Body of pancreas (tissue), 4 donors: ENCODE measurements at regions not wholly inside any gene's neighbourhood (a gene's known extent, or its start where the extent isn't known, plus 50 kb on each side); places are given as distances from the start of the nearest gene placed in this dataset.

Source experiments
- CTCF ChIP-seq, 7 experiments: fragments of 450-650 bp in 4 of 7; fragments of 200-600 bp in 3 of 7; sonication (generic) in 3 of 7; IDR thresholded peaks; one replicate each; pipeline ENCODE4 v1.5.1; 2016 to 2019; ENCODE audit warnings: antibody characterized with exemption in 7 of 7
- POLR2A ChIP-seq, 3 donors: fragments of 450-650 bp; IDR thresholded peaks; one replicate each; pipeline ENCODE4 v1.6.1; 2016; ENCODE audit warnings: antibody characterized with exemption in 3 of 3, mild to moderate bottlenecking in 2 of 3

GRCh38 chr13:80881495-80881894 is 540.6 kb upstream of the SPRY2 start:
- TF ChIP-seq POLR2A (IDR thresholded peaks at IDR 0.05) (no peak), CTCF (IDR thresholded peaks at IDR 0.05) (no peak)
